ENCODE measurements at regions not wholly inside any gene's neighbourhood (a gene's known extent, or its start where the extent isn't known, plus 50 kb on each side); places are given as distances from the start of the nearest gene placed in this dataset.

- DNase-seq (ENCODE audit: low read depth, low spot score) = peak; percentile 18
Measured at GRCh38 chr2:217277646-217278398, 418.0 kb upstream of the TNP1 start.

DNA sequence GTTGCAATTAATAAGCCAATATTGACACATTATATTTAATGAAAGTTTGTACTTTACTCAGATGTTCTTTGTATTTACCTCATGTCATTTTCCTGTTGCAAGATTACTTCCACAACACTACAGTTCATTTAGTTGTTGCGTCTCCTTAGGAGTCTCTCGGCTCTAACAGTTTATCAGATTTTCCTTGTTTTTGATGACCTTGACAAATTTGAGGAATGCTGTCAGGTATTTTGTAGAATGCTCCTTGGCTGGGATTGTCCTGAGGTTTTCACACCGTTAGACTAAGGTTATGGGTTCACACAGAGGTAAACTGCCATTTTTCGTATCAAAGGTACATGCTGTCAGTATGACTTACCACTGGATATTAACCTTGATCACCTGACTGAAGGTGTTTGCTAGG lies 416.6 kb upstream of the TNP1 start:
- DNase-seq (ENCODE audit: low read depth, low spot score) = no peak

- no peak for DNase-seq (ENCODE audit: low read depth, low spot score)
Measured at GRCh38 chr2:217275091-217275490, 415.2 kb upstream of the TNP1 start.

DNA sequence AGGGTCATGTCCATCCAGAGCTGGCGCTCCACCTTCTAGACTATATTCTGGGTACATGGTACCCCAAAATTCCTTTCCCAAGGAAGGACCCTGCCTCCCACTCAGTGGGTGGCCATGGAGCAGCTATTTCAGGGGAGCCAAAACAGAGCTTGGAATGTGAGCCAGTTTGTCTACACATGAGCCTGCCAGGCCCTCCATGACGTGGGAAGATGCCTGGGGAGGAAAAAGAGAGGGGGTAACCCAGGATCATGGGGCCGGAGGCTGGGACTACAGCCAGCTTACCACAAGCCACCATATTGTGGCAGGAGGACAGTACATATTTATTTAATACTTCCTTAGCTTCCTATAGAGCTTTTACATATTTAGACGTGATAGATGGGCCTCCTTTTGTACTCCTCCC lies 414.7 kb upstream of the TNP1 start:
- no peak for DNase-seq (ENCODE audit: low read depth, low spot score)

DNA sequence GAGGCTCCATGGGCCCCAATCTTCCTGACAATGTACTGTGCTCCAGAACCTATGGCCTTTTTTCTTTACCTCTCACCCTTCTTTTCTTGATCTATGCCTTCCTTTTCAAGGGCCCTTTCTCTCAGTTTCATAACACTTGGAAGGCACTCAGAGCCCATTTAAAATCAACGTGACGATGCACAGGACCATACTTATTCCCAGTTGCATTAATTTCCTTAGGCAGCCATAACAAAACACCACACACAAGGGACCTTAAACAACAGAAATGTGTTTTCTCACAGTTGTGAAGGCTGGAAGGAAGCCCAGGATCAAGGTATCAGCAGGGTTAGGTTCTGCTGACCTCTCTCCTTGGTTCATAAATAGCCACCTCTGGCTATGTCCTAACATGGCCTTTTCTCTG lies 414.0 kb upstream of the TNP1 start:
- no peak for DNase-seq (ENCODE audit: low read depth, low spot score)

- no peak for DNase-seq (ENCODE audit: low read depth, low spot score)
Measured at GRCh38 chr2:217273162-217273561, 413.3 kb upstream of the TNP1 start.

DNA sequence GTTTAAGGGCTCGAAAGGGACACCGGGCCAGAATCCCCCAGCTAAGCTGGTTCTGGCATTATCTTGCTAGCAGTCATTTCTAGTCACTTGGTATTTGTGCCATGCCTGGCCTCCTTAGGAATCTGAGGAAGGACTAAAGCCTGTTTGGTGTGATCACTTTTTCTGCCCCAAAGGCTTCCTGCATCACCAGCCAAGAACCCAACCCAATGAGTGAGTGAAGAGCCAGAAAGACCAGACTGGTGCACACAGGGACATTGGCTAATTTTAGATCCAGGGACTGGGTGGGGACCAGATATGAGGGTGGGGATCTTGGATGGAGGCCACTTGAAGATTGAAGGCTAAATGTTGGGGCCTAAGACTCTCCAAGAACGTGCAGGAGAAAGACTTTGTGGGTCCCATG lies 411.9 kb upstream of the TNP1 start:
- no peak for DNase-seq (ENCODE audit: low read depth, low spot score)

GRCh38 chr2:217270485-217271121 lies 410.7 kb upstream of the TNP1 start:
- no peak for DNase-seq (ENCODE audit: low read depth, low spot score)

DNA sequence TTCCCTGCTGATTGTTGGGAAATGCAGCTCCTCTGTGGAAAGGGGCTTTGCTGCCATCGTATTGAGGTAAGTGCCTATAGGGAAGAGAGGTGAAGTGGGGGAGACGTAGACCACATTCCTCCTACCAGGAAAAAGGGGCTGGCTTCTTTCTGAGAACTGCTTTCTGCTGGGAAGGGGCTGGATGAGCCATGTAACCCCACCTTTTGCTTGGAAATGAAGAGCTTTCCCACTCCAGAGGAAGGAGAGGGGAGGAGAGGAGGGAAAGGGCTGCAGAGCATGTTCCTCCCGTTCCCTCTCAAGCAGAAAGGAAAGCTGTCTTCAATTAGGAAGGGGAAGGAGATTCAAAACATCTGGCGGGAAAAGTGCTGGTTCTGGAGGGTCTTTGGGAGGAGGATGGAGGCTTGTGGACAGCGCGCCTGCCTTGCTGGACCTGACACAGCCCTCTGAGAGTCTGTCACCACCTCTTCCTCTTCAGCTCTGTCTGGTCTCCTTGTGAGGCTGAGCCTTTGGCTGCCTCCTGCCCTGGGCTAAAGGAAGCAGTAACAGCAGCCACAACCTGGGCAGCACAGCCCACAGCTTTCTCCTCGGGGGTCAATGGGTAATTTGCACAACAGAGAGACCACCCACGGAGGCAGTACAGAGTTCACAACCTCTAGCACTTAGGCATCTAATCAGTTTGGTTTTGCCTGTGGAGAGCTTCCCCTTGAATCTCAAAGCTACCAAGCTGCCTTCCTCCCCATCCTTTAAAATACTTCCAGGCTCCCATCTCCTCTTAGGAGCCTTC lies 410.0 kb upstream of the TNP1 start:
- no peak for DNase-seq (ENCODE audit: low read depth, low spot score)

- DNase-seq (ENCODE audit: low read depth, low spot score) = no peak
Measured at GRCh38 chr2:217268978-217269377, 409.1 kb upstream of the TNP1 start.

DNA sequence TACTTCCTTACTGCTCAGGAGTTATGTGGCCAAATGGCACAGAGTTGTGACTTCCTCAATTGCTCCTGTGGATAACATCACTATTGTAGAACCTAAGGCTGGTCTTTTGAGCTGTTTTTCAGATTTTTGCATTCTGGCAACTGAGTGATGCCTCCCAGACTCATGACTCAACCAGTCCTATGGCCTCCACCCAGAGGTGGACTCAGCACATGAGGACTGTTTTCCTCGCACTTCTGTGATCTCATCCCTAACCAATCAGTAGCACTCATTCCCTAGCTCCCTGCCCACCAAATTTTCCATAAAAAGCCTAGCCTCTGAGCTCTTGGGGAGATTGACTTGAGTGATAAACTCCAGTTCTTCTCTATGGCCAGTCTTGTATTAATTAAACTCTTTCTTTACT lies 407.9 kb upstream of the TNP1 start:
- DNase-seq (ENCODE audit: low read depth, low spot score) = no peak

DNA sequence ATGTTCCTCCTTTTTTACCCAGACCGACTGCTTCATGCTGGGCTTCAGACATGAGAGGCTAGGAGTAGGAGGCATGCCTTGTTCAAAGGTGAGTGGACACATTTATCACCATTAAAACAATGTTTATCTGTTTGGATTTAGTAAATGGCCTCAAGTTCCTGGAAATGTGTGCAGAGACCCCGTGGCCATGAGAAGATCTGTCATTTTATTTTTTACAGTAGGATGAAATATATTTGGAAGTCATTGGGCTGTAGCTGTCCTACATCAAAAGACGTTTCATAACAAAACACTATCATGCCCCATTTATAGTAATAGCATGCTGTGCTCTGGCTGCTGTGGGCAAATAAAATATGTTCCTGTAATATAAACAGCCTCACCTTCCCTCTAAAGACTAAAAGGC lies 403.9 kb upstream of the TNP1 start:
- no peak for DNase-seq (ENCODE audit: low read depth, low spot score)

GRCh38 chr2:217262911-217263310 lies 403.0 kb upstream of the TNP1 start:
- DNase-seq (ENCODE audit: low read depth, low spot score) = no peak

DNA sequence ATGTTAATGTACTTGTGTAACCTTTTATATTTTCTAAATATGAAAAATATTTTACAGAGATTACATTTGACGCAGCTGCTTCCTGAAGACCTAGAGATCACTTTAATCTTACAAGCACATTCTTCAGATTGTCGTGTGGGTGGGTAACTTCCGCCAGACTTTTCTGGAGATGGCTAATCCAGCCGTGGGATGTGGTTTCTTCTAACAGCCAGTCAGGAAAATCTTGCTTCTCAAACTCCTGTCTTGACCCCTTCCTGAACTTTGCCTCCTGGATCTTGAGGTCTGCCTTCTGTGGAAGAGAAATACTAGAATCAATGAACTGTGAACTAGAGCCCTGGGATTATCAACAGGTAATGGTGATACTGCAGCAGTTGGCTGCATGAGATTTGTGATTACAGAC lies 401.6 kb upstream of the TNP1 start:
- no peak for DNase-seq (ENCODE audit: low read depth, low spot score)

DNA sequence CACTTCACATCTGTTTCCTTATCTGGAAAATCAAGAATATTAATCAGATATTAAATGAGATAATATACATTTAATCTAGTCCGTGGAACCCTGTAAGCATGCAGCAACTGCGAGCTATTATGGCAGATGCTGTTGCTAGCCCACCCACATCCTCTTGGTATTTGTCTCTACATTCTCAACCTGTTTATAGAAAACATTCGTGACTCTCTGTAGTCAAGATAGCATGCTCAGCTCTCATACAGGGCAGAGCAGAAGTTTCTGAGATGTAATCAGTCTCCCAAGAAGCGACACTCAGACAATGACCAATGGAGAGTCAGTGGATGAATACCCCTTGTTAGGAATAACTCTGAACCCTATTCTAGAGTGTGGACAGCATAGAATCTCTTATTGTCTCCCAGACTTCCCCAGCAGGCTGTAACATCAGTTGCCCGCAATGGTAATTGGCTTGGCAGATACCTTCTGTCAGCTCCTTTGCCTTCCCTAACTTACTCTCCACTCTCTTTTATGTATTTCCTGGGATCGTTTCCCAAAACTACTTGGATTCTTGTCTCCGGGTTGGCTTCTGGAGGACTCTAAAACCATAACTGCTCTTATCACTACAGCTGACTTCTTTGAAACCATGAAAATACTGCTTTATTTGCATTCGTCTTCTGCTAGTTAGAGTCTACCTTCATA lies 400.7 kb upstream of the TNP1 start:
- no peak for DNase-seq (ENCODE audit: low read depth, low spot score)

DNA sequence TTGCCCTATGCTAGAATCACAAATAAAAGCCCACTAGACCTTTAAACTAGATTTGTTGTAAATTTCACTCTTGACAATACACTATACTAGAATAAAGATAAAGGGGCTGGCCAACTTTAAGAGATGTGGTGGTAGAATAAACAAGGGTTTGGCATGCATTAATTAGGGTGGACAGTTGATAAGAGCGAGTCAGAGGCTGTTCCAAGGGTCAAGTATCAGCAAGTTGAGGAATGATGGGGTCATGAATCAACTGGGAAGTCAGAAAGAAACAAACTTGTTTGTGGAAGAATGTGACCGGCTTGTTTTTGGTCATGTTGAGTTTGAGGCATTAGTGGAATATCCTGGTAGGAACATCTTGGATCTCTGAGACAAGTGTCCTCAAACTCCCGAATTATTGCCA lies 398.3 kb upstream of the TNP1 start:
- DNase-seq (ENCODE audit: low read depth, low spot score) = no peak

GRCh38 chr2:217256251-217256650 lies 396.4 kb upstream of the TNP1 start:
- DNase-seq (ENCODE audit: low read depth, low spot score) = no peak

- no peak for DNase-seq (ENCODE audit: low read depth, low spot score)
Measured at GRCh38 chr2:217254111-217254510, 394.2 kb upstream of the TNP1 start.

DNA sequence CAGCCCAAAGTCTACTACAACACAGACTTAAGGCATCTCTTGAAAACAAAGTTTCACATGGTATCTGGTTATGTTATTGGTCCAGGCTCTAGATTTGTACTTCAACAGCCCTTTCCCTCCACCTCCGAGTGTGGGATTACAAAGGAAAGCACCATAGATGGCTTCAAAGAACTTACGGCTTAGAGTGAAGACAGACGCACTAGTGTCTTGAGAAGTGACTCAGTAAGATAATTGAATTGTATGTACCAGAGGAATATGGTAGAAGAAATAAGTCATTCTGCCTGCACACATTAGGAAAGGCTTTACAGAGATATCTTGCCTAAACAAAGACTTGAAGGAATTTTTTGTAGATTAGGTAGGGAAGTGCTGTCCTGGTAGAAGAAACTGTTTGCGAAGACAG lies 392.3 kb upstream of the TNP1 start:
- no peak for DNase-seq (ENCODE audit: low read depth, low spot score)

DNA sequence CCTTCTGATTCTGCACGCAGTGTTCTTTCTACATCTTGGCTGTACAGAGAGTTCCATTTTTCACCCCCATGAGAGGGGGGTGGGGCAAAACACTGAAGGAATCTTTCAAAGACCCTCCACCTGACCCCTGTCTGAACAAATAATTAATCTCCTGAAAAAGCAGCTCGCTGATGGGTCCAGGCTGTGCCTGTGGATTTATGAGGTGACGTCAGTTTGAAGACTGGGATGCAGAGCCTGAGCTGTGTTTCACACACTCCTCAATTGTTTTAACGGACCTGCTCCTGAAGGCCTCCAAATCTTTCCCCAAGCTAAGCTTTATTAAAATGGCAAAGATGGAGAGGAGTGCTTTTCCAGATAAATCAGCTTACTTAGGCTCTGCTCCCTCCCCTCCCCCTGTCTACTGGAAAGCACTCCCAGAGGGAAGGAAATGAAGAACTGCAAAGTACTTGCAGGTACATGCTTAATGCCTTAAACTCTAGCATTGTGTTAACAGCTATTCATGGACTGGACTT lies 390.2 kb upstream of the TNP1 start:
- DNase-seq (ENCODE audit: low read depth, low spot score) = no peak

DNA sequence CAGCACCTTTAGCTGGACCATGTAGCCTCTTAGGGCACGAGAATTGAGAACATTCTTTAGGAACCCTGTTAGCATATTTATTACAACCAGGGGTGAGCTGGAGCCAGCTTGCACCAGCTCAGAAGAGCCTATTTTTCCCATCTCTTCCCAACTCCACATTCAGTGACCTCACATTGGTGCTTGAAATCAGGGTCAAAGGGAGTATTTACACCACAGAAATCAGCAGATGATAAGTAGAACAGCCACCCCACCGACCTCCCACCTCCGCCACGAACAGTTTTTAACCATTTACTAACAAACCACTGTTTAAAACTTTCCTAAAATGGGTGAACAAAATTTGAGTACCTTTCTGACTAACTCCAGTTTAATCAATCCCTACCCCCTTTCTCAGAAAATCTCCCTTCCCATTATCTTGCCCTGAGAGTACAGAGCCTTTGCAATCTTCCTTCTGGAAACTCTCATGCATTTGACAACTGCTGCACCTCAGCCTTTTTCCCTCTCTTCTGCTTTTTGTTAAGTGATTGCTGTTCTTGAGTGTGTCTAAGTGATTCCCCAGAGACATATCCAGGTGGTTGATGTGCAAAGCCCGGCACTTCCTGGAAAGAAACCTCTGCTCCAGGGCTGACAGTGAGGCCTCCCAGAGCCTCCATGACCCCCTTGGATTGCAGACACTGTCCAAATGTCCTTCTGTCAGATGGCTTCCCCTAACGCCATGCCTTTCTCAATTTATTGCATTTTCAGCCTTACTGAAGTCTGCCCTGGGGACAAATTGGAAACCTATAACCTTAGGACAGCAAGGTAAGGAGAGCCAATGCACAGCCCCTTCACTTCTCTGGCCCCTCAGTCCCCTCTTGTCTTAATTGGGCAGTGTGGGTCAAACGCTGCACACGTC lies 389.5 kb upstream of the TNP1 start:
- no peak for DNase-seq (ENCODE audit: low read depth, low spot score)
